NB4 (cell line): ENCODE measurements at regions not wholly inside any gene's neighbourhood (a gene's known extent, or its start where the extent isn't known, plus 50 kb on each side); places are given as distances from the start of the nearest gene placed in this dataset.

Experiments used
- CTCF ChIP-seq: IDR thresholded peaks from one replicate; pipeline ENCODE4 v1.5.1; 2012; ENCODE audit warnings: low read depth, low read length
- MYC ChIP-seq: IDR thresholded peaks from 2 replicates; pipeline ENCODE4 v1.6.1; 2011; ENCODE audit warnings: low read depth, low read length
- POLR2A ChIP-seq: IDR thresholded peaks from 2 replicates; pipeline ENCODE4 v1.6.1; 2011; ENCODE audit warnings: mild to moderate bottlenecking; ENCODE audit not compliant: insufficient read length; ENCODE audit errors: extremely low read depth

GRCh38 chr6:103396768-103397167 lies 1463.0 kb downstream of the HACE1 start:
- TF ChIP-seq CTCF (no peak), POLR2A (no peak), MYC (no peak)
